Hepatocyte (in vitro differentiated cells): ENCODE measurements at regions not wholly inside any gene's neighbourhood (a gene's known extent, or its start where the extent isn't known, plus 50 kb on each side); places are given as distances from the start of the nearest gene placed in this dataset.

ENCODE experiments used
- DNase-seq: peaks from one replicate; pipeline ENCODE4 v3.0.0-alpha.2; 2016; ENCODE audit warnings: low spot score
- H2AFZ ChIP-seq: fragments of 200-600 bp; sonication (generic); 2 replicates; pipeline ENCODE4 v1.6.0; 2016; ENCODE audit warnings: antibody characterized with exemption, mild to moderate bottlenecking
- H3K27ac ChIP-seq: fragments of 200-600 bp; sonication (generic); 2 replicates; pipeline ENCODE4 v1.5.1; 2016; ENCODE audit warnings: mild to moderate bottlenecking
- H3K27me3 ChIP-seq: fragments of 200-600 bp; sonication (generic); 2 replicates; pipeline ENCODE4 v1.6.1; 2016
- H3K36me3 ChIP-seq: fragments of 200-600 bp; sonication (generic); replicated peaks from 2 replicates; pipeline ENCODE4 v1.5.1; 2016; ENCODE audit warnings: low read depth; ENCODE audit not compliant: insufficient read depth
- H3K4me1 ChIP-seq: fragments of 200-600 bp; sonication (generic); 2 replicates; pipeline ENCODE4 v1.5.1; 2016; ENCODE audit warnings: mild to moderate bottlenecking, moderate library complexity; ENCODE audit not compliant: insufficient read depth
- H3K4me2 ChIP-seq: fragments of 200-600 bp; sonication (generic); 2 replicates; pipeline ENCODE4 v1.6.0; 2016
- H3K4me3 ChIP-seq: fragments of 200-600 bp; sonication (generic); 2 replicates; pipeline ENCODE4 v1.5.1; 2016; ENCODE audit warnings: mild to moderate bottlenecking
- H3K79me2 ChIP-seq: fragments of 200-600 bp; sonication (generic); 2 replicates; pipeline ENCODE4 v1.6.0; 2017; ENCODE audit warnings: mild to moderate bottlenecking
- H3K9me2 ChIP-seq: fragments of 200-600 bp; sonication (generic); replicated peaks from 2 replicates; pipeline ENCODE4 v1.6.0; 2017; ENCODE audit warnings: mild to moderate bottlenecking; ENCODE audit not compliant: insufficient read depth
- H3K9me3 ChIP-seq: fragments of 200-600 bp; sonication (generic); 2 replicates; pipeline ENCODE4 v1.5.1; 2016; ENCODE audit warnings: low read depth, mild to moderate bottlenecking
- H4K20me1 ChIP-seq: fragments of 200-600 bp; sonication (generic); 2 replicates; pipeline ENCODE4 v1.6.0; 2016; ENCODE audit warnings: mild to moderate bottlenecking; ENCODE audit not compliant: insufficient read depth, poor library complexity, severe bottlenecking
- EZH2 ChIP-seq: fragments of 200-600 bp; sonication (generic); IDR thresholded peaks from 2 replicates; pipeline ENCODE4 v1.6.1; 2016; ENCODE audit warnings: antibody characterized with exemption, mild to moderate bottlenecking, borderline replicate concordance
- EZH2phosphoT487 ChIP-seq: fragments of 200-600 bp; sonication (generic); IDR thresholded peaks from one replicate; pipeline ENCODE4 v1.6.1; 2018; ENCODE audit warnings: antibody characterized with exemption, mild to moderate bottlenecking, low read depth, moderate library complexity; ENCODE audit not compliant: unreplicated experiment, severe bottlenecking
- WGBS: methylation state at CpG from one replicate; pipeline ENCODE4 v1.1.6; 2016; ENCODE audit warnings: low lambda C conversion rate; ENCODE audit errors: missing lambda C conversion rate; 5-methylcytosine and 5-hydroxymethylcytosine counted together
- TF ChIP-seq, protein P1 (sequence below): fragments of 200-600 bp; sonication (generic); IDR thresholded peaks from 2 replicates; pipeline ENCODE4 v1.5.1; 2016; ENCODE audit warnings: antibody characterized with exemption, mild to moderate bottlenecking; ENCODE audit not compliant: poor library complexity

DNA sequence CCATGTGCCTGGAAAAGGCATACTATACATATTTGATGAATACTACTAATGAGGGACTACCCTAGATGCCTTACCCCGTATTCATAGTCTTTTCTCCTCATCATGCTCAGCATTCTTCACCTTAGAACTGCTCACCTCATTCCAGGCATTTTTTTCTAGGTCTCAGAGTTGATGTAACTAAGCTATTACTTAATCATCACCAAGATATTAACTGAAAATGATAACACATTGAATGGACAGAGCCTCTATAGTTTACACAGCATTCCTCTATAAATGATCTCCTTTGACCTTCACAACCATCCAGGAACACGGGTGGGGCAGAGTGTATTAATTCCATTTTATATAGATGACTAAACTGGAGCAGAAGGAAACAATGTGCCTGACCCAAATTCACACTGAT lies 174.1 kb upstream of the DPH6 start:
- TF ChIP-seq, protein P1, sequence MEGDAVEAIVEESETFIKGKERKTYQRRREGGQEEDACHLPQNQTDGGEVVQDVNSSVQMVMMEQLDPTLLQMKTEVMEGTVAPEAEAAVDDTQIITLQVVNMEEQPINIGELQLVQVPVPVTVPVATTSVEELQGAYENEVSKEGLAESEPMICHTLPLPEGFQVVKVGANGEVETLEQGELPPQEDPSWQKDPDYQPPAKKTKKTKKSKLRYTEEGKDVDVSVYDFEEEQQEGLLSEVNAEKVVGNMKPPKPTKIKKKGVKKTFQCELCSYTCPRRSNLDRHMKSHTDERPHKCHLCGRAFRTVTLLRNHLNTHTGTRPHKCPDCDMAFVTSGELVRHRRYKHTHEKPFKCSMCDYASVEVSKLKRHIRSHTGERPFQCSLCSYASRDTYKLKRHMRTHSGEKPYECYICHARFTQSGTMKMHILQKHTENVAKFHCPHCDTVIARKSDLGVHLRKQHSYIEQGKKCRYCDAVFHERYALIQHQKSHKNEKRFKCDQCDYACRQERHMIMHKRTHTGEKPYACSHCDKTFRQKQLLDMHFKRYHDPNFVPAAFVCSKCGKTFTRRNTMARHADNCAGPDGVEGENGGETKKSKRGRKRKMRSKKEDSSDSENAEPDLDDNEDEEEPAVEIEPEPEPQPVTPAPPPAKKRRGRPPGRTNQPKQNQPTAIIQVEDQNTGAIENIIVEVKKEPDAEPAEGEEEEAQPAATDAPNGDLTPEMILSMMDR, result no peak
- TF ChIP-seq EZH2phosphoT487 (no peak), EZH2 (no peak)
- Histone ChIP-seq H3K9me3 (no peaks in the 10 kb centered on the region), H2AFZ (no peak overlapping the region), H4K20me1 (no peaks in the 10 kb centered on the region), H3K27ac (no peak overlapping the region), H3K9me2 (no peaks in the 10 kb centered on the region), H3K27me3 (no peaks in the 10 kb centered on the region), H3K79me2 (no peaks in the 10 kb centered on the region), H3K36me3 (no peaks in the 10 kb centered on the region), H3K4me1 (no peaks in the 10 kb centered on the region), H3K4me2 (no peak overlapping the region), H3K4me3 (no peak overlapping the region)
- no peak for DNase-seq
- 83% methylated on average over 2 of the region's 2 CpGs for WGBS

DNA sequence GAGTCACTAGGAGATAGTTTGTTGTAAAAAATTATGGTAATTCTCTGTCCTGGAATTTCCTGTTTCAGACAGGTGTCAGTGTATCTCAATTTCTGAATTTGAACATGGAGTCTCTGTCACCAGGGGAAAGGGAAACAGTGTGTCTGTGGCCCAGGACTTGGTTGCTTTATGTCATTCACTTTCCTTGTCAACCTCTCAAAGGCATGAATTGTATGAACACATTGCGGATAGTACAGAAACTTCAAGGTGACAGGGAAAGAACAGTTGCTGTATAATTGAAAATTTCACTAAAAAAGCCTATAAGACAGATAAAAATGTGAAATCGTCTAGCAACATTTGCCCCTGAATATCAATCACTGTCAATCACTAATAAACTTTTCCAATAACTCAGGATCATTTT lies 175.0 kb upstream of the DPH6 start:
- H3K9me2 ChIP-seq, result no peaks in the 10 kb centered on the region
- H3K36me3 ChIP-seq, result no peaks in the 10 kb centered on the region
- TF ChIP-seq, protein P1, result no peak
- no peak for TF ChIP-seq EZH2phosphoT487
- H3K4me1 ChIP-seq, result no peaks in the 10 kb centered on the region
- no peaks in the 10 kb centered on the region for H3K27me3 ChIP-seq
- no peak for DNase-seq
- no peak overlapping the region for H3K27ac ChIP-seq
- H3K9me3 ChIP-seq, result no peaks in the 10 kb centered on the region
- H3K4me3 ChIP-seq, result no peak overlapping the region
- H3K4me2 ChIP-seq, result no peak overlapping the region
- H4K20me1 ChIP-seq, result no peaks in the 10 kb centered on the region
- WGBS, result 85% methylated on average over 2 of the region's 2 CpGs
- H3K79me2 ChIP-seq, result no peaks in the 10 kb centered on the region
- H2AFZ ChIP-seq, result no peak overlapping the region

DNA sequence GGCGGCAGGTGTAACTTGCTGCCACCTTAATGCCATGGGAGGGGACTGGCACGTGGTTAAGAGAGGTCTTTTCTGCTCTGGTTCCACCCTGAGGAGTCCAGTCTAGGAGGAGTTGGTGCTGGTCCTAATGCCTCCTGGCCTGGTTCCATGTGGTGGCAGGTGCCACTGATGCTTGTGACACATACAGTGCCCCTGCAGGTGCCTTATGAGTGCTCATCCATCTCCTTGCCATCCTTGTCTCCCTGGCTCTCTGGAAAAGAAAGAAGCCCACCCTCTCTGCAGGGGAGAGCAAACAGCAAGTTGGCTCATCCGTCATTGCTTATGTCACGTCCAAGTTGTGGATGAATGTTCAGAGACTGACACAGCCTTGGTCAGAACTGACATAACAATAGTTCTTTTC lies 175.8 kb upstream of the DPH6 start:
- Histone ChIP-seq H3K36me3 (no peaks in the 10 kb centered on the region), H3K27ac (no peak overlapping the region)
- WGBS, result 92% methylated on average over 4 of the region's 4 CpGs

More for the DNA sequence above, 175.8 kb upstream of the DPH6 start:
- H2AFZ ChIP-seq, result no peak overlapping the region
- no peaks in the 10 kb centered on the region for H3K27me3 ChIP-seq
- H3K4me3 ChIP-seq, result no peak overlapping the region
- TF ChIP-seq EZH2phosphoT487 (no peak), EZH2 (no peak)
- TF ChIP-seq, protein P1, result no peak
- no peaks in the 10 kb centered on the region for H3K9me2 ChIP-seq
- no peak overlapping the region for H3K4me2 ChIP-seq
- H3K79me2 ChIP-seq, result no peaks in the 10 kb centered on the region
- H4K20me1 ChIP-seq, result no peaks in the 10 kb centered on the region
- H3K9me3 ChIP-seq, result no peaks in the 10 kb centered on the region
- no peak for DNase-seq
- H3K4me1 ChIP-seq, result no peaks in the 10 kb centered on the region
